Daoy (cell line): ENCODE measurements at regions not wholly inside any gene's neighbourhood (a gene's known extent, or its start where the extent isn't known, plus 50 kb on each side); places are given as distances from the start of the nearest gene placed in this dataset.
A peak's percentile ranks its signal among the peaks of the same experiment; 100 is the strongest.
"Not testable (repeated sequence)": the region's sequence is repeated elsewhere in the genome, so short reads cannot be mapped to it uniquely, and the experiment has no call there.

Source experiments
- DNase-seq: peaks from one replicate; pipeline ENCODE4 v3.0.0-alpha.2; 2015; ENCODE audit warnings: low read depth

GRCh38 chr9:73981405-73981804, 515.7 kb upstream of the RORB start:
- DNase-seq = no peak

GRCh38 chr9:73995836-73996235, 501.3 kb upstream of the RORB start:
- DNase-seq = no peak

GRCh38 chr9:73996844-73997243, 500.3 kb upstream of the RORB start:
- no peak for DNase-seq

GRCh38 chr9:74001382-74001781, 495.8 kb upstream of the RORB start:
- DNase-seq = peak; percentile 37

- no peak for DNase-seq
These were observed 490.2 kb upstream of the RORB start for GRCh38 chr9:74006935-74007334.

- no peak for DNase-seq
These were observed 489.3 kb upstream of the RORB start for GRCh38 chr9:74007833-74008232.

GRCh38 chr9:74016004-74016403, 481.1 kb upstream of the RORB start:
- no peak for DNase-seq

GRCh38 chr9:74025402-74025925, 471.7 kb upstream of the RORB start:
- peak; percentile 54 for DNase-seq

GRCh38 chr9:74032421-74032820, 464.7 kb upstream of the RORB start:
- no peak for DNase-seq

GRCh38 chr9:74035786-74036185, 461.3 kb upstream of the RORB start:
- DNase-seq = peak; percentile 5

GRCh38 chr9:74036549-74037231, 460.4 kb upstream of the RORB start:
- DNase-seq = peak; percentile 15

GRCh38 chr9:74037274-74037673, 459.9 kb upstream of the RORB start:
- no peak for DNase-seq

GRCh38 chr9:74041588-74041987, 455.5 kb upstream of the RORB start:
- no peak for DNase-seq

GRCh38 chr9:74044844-74045243, 452.3 kb upstream of the RORB start:
- no peak for DNase-seq

GRCh38 chr9:74056023-74056422, 441.1 kb upstream of the RORB start:
- no peak for DNase-seq

GRCh38 chr9:74057051-74057450, 440.1 kb upstream of the RORB start:
- DNase-seq = not testable (repeated sequence)

- DNase-seq = no peak
These were observed 432.4 kb upstream of the RORB start for GRCh38 chr9:74064702-74065101.

GRCh38 chr9:74066128-74066527, 431.0 kb upstream of the RORB start:
- no peak for DNase-seq

- no peak for DNase-seq
These were observed 430.5 kb upstream of the RORB start for GRCh38 chr9:74066605-74067004.

GRCh38 chr9:74071502-74071901, 425.6 kb upstream of the RORB start:
- DNase-seq = no peak

GRCh38 chr9:74073897-74074296, 423.2 kb upstream of the RORB start:
- no peak for DNase-seq

- DNase-seq = peak; percentile 80
These were observed 418.5 kb upstream of the RORB start for GRCh38 chr9:74078647-74079046.

- not testable (repeated sequence) for DNase-seq
These were observed 416.5 kb upstream of the RORB start for GRCh38 chr9:74080652-74081051.
